DMS 273 (cell line): ENCODE measurements at regions not wholly inside any gene's neighbourhood (a gene's known extent, or its start where the extent isn't known, plus 50 kb on each side); places are given as distances from the start of the nearest gene placed in this dataset.

ENCODE experiments used
- DNase-seq: peaks from one replicate; lab custom pipeline; 2025; ENCODE audit not compliant: unreplicated experiment; lab: John Stamatoyannopoulos, UW

- peak; percentile 40 for DNase-seq
Observed at GRCh38 chr2:22634167-22634566, 750.8 kb upstream of the KLHL29 start.

GRCh38 chr2:22656426-22656825, 728.6 kb upstream of the KLHL29 start:
- DNase-seq: no peak

GRCh38 chr2:22673529-22673928, 711.5 kb upstream of the KLHL29 start:
- peak; percentile 4 for DNase-seq

- DNase-seq: no peak
Observed at GRCh38 chr2:22683914-22684313, 701.1 kb upstream of the KLHL29 start.

GRCh38 chr2:22690096-22690495, 694.9 kb upstream of the KLHL29 start:
- no peak for DNase-seq

GRCh38 chr2:22691666-22692065, 693.3 kb upstream of the KLHL29 start:
- DNase-seq: no peak

- DNase-seq: no peak
Observed at GRCh38 chr2:22692746-22693145, 692.2 kb upstream of the KLHL29 start.

- no peak for DNase-seq
Observed at GRCh38 chr2:22694300-22694699, 690.7 kb upstream of the KLHL29 start.

GRCh38 chr2:22694856-22695255, 690.1 kb upstream of the KLHL29 start:
- DNase-seq: no peak

- DNase-seq: no peak
Observed at GRCh38 chr2:22697054-22697788, 687.8 kb upstream of the KLHL29 start.

GRCh38 chr2:22701561-22702160, 683.3 kb upstream of the KLHL29 start:
- no peak for DNase-seq

- DNase-seq: no peak
Observed at GRCh38 chr2:22703286-22703920, 681.6 kb upstream of the KLHL29 start.

- DNase-seq: no peak
Observed at GRCh38 chr2:22719396-22719795, 665.6 kb upstream of the KLHL29 start.

GRCh38 chr2:22729466-22729865, 655.5 kb upstream of the KLHL29 start:
- no peak for DNase-seq

GRCh38 chr2:22734373-22735045, 650.5 kb upstream of the KLHL29 start:
- DNase-seq: no peak

GRCh38 chr2:22737144-22737543, 647.8 kb upstream of the KLHL29 start:
- DNase-seq: no peak

GRCh38 chr2:22741216-22741615, 643.8 kb upstream of the KLHL29 start:
- DNase-seq: no peak

- no peak for DNase-seq
Observed at GRCh38 chr2:22748909-22749308, 636.1 kb upstream of the KLHL29 start.

GRCh38 chr2:22753476-22753875, 631.5 kb upstream of the KLHL29 start:
- DNase-seq: peak; percentile 86

GRCh38 chr2:22756276-22757043, 628.5 kb upstream of the KLHL29 start:
- DNase-seq: no peak

GRCh38 chr2:22769497-22769896, 615.5 kb upstream of the KLHL29 start:
- DNase-seq: no peak
